GM18508 (cell line): ENCODE measurements at regions not wholly inside any gene's neighbourhood (a gene's known extent, or its start where the extent isn't known, plus 50 kb on each side); places are given as distances from the start of the nearest gene placed in this dataset.
"Not testable (repeated sequence)": the region's sequence is repeated elsewhere in the genome, so short reads cannot be mapped to it uniquely, and the experiment has no call there.

Experiments
- ATAC-seq: cut with Tn5 transposase; IDR thresholded peaks from one replicate; pipeline ENCODE4 v1.9.1; 2021; ENCODE audit warnings: moderate number of reproducible peaks; ENCODE audit not compliant: insufficient read depth, unreplicated experiment

DNA sequence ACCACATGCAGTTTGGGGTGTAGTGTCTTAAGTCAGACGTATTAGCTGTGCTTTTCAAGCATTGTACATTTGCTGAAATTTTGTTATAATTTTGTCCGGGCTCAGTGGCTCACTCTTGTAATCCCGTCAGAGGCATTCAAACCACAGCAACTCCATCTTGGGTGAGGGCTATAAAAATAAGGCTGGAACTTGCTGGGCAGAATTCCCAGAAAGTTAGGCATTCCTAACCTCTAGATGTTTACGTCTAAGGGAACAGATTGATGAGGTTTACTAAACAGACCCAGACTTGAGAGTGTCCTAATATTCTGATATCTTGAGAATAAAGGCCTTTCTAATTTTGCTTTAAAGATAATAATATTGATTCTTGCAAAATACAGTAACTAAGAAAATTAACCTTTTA lies 957.8 kb downstream of the NXPH1 start:
- no peak for ATAC-seq

DNA sequence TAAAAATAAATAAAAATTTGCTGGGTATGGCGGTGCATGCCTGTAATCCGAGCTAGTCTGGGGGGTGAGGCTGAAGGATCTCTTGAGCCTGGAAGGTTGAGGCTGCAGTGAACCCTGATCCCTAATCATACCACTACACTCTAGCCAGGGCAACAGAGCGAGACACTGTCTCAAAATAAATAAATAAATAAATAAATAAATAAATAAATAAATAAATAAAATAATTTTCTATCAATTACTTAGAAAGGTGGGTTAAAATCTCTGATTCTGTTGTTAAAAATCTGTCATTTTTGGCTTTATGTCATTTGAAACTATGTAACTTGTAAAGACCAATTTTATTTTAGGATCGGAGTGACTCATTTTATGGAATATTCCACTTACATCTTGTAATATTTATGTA lies 958.6 kb downstream of the NXPH1 start:
- ATAC-seq = no peak

DNA sequence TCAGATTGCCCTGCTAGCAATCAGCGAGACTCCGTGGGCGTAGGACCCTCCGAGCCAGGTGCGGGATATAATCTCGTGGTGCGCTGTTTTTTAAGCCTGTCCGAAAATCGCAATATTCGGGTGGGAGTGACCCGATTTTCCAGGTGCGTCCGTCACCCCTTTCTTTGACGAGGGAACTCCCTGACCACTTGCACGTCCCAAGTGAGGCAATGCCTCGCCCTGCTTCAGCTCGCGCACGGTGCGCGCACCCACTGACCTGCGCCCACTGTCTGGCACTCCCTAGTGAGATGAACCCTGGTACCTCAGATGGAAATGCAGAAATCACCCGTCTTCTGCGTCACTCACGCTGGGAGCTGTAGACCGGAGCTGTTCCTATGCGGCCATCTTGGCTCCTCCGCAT lies 971.0 kb downstream of the NXPH1 start:
- ATAC-seq = not testable (repeated sequence)

DNA sequence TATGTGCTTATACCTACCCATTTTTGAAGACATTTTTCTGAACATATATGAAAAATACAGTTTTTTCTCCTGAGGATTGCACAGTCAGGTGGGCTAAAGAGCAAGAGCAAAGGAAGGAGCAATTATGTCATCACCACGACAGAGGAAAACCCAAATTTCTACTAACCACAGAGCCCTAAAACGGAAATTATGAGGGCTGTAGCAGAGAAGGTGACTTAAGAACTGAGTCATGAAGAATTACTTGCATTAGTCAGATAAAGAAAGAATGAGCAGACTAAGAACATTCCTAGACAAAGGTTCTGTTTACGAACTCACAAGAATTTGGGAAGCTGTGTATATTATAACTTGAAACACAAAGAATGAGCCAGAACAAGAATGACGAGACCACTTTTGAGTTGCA lies 974.4 kb downstream of the NXPH1 start:
- no peak for ATAC-seq

DNA sequence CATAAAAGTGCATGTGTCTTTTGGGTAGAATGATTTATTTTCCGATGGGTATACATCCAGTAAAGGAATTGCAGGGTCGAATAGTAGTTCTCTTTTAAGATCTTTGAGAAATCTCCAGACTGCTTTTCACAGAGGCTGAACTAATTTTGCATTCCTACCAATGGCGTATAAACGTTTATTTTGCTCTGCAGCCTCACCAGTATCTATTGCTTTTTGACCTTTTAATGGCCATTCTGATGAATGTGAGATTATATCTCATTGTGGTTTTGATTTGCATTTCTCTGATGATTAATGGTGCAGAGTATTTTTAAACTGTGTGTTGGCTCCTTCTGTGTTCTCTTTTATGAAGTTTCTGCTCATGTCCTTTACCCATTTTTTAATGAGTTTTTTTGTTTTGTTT lies 1020.1 kb downstream of the NXPH1 start:
- no peak for ATAC-seq

DNA sequence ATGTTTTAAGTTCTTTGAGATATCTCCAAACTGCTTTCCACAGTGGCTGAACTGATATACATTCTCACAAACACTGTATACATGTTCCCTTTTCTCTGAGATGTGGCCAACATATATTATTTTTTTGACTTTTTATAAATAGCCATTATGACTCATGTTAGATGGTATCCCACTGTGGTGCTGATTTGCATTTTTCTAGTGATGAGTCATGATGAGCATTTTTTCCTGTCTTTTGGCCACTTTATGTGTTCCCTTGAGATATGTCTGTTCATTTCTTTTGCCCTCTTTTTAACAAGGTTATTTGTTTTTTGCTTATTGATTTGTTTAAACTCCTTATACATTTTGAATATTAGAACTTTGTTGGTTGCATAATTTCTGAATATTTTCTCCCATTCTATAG lies 1055.1 kb downstream of the NXPH1 start:
- ATAC-seq = no peak

DNA sequence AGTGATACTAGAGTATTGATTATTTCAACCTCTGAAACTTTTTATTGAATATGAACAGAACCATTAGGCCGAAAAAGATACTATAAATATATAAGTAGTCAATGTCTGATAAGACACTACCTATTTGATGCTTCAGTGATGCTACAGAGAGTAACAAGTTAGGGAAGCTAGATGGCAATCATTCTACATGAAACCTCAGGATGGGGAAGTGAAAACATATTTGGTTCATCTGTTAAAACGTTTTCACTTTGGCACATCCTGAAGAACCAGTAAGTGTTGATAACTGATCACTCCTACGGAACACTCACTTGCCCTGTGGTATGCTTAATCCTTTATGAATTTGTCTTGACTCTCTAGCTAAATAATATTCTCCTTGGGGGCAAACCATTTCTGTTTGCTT lies 1064.9 kb downstream of the NXPH1 start:
- peak; percentile 41 for ATAC-seq

DNA sequence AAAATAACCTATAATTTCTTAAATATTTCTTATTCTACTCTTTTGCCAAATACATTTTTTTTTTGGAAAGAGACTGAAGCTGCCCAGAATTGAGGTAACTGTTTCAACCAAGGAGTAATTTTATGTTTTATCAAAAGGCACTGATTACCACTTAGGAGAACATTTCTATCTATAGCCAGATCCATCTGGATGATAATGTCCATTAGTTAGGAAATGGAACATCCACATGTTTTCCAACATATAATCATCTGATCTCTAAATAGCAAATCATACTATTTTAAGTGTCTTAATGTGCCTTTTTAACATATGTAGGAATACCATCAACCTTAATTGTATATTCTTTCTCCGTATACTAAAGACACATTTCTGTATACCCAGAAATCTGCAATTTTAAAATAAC lies 1068.9 kb downstream of the NXPH1 start:
- ATAC-seq = no peak

DNA sequence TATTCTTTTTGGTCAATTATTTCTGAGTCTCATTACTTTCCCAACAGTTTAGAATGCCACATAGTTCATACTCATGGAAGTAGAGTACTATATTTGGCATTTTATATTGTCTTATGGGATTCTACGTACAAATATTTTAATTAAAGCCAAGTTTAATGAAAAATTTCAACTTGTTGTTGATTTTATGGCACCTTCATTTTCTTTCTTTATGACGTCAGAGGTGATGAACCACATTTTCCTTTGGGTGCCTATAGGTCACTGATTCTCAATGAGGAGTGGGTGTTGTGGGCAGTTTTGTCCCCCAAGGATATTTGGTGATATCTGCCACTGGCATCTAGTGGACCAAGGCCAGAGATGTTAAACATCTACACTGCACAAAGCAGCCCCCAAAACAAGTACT lies 1071.3 kb downstream of the NXPH1 start:
- ATAC-seq = no peak

DNA sequence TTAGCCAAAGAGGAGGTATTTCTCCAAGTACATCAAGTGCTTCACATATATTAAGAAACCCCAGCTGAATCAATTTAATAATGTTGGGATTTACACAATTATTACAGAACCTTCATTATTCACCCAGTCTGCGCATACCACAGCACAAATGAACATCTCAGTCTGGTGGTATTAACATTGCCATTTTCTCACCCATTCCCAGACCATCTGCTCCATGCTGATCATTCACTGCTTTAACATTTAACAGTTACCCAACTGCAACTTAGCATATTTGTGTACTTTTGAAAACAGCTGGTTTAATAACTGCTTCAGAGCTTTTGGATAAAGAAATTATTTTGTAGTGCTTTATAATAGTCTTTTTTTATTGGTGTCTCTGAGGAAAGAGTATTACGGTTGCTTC lies 1072.1 kb downstream of the NXPH1 start:
- no peak for ATAC-seq

DNA sequence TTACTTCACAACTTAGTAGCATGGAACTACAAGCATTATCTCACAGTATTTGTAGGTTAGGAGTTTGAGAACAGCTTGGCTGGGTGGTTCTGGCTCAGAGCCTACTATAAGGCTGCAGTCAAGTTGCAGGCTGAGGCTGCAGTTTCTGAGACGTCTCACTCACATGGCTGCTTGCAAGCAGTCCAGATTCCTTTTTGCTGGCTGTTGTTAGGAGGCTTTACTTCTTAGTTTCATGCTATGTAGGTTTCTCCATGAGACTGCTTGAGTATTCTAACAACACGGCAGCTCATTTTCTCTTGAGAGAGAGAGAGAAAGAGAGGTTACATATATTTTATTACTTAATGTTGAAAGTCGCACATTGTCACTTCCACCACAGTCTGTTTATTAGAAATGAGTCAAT lies 1073.9 kb downstream of the NXPH1 start:
- no peak for ATAC-seq

DNA sequence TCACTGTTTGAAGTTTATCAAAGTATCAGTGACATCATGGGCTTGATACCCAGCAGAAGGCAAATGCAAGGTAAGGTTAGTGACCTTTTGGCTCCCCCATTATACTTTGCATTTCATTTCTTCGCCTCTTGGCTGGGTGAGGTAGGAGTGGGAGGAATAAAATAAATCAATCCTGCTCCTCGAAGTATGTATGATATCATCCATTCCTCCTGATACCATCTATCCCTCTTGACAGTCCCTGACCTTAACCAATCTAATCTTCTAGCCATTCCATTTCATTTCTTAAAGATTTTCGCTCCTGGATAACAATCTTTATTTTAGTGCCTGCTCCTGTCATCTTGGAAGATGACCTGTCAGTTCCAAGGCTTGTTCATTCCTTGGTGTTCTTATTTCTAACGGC lies 1083.3 kb downstream of the NXPH1 start:
- no peak for ATAC-seq

DNA sequence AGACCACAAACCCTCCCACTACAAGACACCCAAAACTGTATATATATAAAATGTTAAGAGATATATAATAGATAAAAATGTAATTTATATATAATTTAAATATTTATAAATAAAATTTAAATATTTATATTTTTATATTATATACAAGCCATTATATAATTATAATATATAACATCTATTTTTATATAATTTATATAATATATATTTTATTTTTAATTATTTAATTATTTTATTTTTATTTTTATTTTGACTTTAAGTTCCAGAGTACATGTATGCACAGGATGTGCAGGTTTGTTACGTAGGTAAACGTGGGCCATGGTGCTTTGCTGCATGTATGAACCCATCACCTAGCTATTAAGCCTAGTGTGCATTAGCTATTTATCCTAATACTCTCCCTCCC lies 1090.2 kb downstream of the NXPH1 start:
- no peak for ATAC-seq

DNA sequence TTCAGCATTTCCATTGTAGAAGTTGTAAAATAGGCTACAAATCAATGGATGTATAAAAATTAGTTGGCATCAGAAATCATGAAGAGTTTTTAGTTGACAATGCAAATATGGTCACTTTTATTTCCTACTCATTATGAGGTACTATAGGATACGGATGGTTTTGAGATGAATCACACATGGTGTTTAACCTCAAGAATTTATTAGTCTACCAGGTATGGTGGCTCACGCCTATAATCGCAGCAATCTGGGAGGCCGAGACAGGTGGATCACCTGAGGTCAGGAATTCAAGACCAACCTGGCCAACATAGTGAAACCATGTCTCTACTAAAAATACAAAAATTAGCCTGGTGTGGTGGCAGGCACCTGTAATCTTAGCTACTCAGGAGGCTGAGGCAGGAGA lies 1119.0 kb downstream of the NXPH1 start:
- ATAC-seq = not testable (repeated sequence)

DNA sequence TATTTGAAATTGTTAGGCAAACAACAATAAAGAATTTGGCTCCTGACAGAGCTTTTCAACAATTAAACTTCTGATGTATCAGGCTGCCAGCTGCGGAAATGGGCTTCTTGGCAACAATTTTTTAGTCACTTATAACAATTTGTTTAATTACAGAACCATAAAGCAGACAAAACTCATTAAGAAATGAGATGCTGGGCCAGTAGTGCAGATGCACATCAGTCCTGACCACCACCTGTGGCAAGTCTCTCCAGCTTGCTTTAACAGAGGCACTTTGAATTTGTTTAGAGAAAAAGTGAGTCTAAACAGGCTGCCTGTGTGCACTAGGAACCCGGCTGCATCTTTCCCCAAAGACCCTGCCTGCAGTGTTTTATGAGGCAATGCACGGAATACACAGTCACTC lies 1124.4 kb downstream of the NXPH1 start:
- ATAC-seq = no peak

DNA sequence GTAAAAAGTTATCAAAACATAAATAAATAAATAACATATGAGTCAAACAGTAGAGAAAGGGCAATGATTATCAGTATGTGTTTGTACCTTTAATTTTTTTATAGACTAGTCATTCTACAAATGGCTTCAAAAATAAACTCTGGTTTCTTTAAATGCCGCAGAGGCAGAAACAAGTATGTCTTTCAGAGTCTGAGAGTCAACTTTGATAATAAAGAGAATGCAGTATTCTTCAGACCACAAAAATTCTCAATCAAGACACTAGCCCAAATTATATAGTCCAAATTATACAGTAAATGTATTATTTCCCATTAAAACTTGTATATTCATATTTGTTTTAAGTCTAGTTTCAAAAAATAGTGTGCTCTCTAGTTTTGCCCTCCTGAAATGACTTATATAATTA lies 1142.3 kb downstream of the NXPH1 start:
- no peak for ATAC-seq

DNA sequence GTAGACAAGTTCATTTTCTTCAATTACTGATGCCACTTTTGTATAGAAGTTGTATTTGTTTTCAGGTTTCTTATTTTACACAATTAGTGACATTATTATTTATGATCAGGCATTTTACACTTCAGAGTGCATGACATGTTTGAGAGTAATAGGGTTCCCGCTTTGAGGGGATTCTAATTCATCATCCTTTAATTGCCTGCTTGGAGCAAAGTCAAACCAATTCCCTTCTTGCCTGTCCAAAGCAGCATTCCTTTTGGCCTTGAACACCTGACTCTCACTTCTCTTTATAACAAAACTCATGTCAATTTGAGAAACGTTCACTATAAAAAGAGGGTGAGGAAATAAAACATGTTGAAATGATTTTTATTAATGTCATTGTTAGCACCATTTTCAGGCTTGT lies 1149.4 kb downstream of the NXPH1 start:
- ATAC-seq = no peak

DNA sequence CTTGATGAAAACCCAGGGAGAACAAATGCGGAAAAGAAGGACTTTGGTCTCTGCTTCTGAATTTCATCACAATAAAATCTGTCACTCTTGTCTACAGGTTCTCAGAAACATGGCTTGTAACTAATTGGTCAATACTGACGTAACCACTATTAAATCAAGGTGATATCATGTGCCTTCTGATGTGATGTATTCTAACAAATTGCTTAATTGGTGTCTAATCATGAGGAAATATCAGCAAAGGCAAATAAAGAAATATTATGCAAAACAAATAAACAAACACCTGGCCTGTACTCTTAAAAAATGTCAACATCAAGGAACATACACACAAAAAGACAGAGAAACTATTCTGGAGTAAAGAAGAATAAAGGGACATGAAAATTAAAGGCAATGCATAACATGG lies 1165.0 kb downstream of the NXPH1 start:
- no peak for ATAC-seq

DNA sequence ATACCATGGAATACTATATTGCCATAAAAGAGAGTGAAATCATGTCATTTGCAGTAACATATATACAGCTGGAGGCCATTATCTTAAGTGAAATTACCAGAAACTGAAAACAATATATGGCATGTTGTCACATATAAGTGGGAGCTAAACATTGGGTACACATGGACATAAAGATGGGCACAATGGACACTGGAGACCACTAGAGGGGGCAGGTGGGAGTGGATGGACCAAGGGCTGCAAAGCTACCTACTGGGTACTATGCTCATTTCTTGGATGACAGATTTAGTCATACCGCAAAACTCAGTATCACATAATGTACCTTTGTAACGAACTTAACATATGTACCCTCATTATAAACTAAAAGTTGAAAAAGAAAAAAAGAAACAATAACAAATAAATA lies 1167.6 kb downstream of the NXPH1 start:
- ATAC-seq = no peak

DNA sequence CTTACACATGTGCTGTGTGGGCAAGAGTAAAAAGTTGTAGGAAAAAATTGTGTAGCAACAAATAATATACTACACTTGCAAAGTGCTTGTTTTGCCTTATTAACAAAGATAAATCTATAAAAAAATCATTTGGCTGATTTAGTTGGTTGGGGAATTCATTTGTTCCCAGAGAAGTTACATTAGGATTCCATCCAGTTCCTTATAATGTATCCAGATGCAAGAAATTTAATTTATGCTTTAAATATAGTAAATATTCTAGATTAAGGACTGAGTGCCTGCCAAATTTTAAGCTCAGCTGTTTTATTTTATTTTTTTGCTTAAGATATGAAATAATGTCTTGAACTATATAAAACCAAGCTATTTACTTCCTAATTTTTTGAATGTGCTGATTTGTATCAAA lies 1169.9 kb downstream of the NXPH1 start:
- no peak for ATAC-seq

DNA sequence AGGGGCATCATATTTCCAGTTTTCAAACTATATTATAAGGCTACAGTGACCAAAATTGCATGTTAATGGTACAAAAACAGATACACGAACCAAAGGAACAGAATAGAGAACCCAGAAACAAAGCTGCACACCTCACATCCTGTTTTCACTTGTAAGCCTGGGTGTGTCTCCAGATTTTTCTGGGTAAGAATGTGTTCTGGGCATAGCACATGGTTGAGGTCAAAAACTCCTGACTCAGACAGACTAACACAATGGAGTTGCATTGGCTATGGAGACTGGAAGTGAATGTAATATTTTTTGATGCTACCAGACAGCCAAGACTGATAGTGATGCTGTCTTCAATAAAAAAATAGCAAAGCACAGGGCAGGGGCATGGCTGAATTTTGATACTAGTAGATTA lies 1175.2 kb downstream of the NXPH1 start:
- no peak for ATAC-seq

DNA sequence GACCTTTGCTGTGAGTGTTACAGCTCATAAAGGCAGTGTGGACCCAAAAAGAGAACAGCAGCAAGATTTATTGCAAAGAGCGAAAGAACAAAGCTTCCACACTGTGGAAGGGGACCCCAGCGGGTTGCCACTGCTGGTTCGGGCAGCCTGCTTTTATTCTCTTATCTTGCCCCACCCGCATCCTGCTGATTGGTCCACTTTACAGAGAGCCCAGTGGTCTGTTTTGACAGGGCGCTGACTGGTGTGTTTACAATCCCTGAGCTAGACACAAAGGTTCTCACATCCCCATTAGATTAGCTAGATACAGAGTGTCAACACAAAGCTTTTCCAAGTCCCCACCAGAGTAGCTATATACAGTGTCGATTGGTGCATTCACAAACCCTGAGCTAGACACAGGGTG lies 1187.5 kb downstream of the NXPH1 start:
- ATAC-seq = not testable (repeated sequence)

DNA sequence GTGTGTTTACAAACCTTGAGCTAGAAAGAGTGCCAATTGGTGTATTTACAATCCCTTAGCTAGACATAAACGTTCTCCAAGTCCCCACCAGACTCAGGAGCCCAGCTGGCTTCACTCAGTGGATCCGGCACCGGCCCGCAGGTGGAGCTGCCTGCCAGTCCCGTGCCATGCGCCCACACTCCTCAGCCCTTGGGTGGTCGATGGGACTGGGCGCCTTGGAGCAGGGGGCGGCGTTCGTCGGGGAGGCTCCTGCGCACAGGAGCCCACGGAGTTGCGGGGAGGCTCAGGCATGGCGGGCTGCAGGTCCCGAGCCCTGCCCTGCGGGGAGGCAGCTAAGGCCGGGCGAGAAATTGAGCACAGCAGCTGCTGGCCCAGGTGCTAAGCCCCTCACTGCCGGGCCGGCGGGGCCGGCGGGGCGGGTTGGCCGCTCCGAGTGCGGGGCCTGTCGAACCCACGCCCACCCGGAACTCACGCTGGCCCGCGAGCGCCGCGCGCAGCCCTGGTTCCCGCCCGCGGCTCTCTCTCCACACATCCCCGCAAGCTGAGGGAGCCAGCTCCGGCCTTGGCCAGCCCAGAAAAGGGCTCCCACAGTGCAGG lies 1188.0 kb downstream of the NXPH1 start:
- not testable (repeated sequence) for ATAC-seq
